ENCODE measurements at regions not wholly inside any gene's neighbourhood (a gene's known extent, or its start where the extent isn't known, plus 50 kb on each side); places are given as distances from the start of the nearest gene placed in this dataset.
A peak's percentile ranks its signal among the peaks of the same experiment; 100 is the strongest.

DNA sequence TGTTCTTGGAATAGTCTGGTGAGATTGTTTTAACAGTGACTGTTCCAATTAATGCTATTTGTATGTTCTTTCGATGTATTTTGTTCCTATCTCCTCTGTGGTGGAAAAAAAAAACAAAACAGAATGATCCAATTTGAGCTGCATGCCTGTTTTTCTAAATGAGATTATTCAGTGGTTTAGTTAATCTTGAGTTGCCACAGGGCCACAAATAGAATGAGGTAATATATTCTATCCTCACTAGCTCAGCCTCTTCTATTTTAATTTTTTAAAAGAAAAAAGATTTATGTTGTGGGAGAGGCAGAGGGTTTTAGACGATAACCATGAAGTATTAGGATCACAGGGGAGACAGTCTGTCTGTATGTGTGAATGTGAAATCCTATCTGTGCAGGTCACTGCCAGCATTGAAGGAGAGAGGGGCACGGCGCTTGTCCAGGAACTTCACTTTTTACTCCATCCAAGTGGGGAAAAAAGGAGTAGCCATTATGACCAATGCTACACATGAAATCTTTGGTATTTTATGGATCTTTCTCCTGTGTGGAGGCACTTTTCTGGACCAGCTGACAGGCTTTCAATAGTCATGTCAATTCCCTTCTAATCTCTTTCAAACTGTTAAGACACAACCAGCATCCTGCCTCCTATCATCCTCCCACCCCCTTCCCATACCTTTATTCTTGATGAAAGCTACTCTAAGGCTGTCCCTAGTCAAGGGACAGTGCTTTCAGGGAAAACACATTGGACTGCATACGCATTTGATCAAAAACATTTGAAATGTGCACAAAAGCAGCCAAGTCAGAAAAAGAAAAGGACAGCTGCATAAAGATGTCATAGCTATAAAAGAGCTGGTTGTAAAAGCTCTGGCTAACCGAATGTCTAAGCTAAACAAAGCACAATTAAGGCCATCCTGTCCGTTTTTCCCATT is 1063.8 kb upstream of the INTU start:
- Mint-ChIP-seq H3K36me3 (ENCODE audit: low read depth) (no peaks in the 10 kb centered on the region), H3K27ac (peak overlapping the region in 2 of 3 experiments; percentile 73), H3K4me3 (no peak overlapping the region), H3K27me3 (ENCODE audit: low read depth) (no peaks in the 10 kb centered on the region), H3K9me3 (no peaks in the 10 kb centered on the region), H3K4me1 (peaks cover 7% of the 10 kb centered on the region)
- TF ChIP-seq, protein P1, sequence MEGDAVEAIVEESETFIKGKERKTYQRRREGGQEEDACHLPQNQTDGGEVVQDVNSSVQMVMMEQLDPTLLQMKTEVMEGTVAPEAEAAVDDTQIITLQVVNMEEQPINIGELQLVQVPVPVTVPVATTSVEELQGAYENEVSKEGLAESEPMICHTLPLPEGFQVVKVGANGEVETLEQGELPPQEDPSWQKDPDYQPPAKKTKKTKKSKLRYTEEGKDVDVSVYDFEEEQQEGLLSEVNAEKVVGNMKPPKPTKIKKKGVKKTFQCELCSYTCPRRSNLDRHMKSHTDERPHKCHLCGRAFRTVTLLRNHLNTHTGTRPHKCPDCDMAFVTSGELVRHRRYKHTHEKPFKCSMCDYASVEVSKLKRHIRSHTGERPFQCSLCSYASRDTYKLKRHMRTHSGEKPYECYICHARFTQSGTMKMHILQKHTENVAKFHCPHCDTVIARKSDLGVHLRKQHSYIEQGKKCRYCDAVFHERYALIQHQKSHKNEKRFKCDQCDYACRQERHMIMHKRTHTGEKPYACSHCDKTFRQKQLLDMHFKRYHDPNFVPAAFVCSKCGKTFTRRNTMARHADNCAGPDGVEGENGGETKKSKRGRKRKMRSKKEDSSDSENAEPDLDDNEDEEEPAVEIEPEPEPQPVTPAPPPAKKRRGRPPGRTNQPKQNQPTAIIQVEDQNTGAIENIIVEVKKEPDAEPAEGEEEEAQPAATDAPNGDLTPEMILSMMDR (IDR thresholded peaks at IDR 0.05; ENCODE audit: unreplicated experiment in 3 of 3) = no peak

DNA sequence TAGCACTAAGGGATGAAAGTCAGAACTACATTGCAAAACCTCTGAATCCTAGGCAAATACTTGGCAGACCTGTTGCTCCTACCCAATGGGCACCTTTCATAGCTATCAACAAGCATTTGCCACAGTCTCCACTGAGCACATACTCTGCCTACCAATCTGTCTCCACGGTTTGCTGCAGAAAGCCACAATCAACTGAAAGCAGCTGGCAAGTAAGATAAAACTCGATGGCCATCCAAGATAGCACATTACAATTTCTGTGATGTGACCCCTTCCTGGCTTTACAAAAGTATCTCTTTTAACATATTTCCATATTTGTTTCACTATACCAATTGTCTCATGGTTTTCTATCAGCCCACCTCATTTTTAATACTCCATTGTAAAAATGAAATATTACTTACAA is 1060.5 kb upstream of the INTU start:
- H3K9me3 Mint-ChIP-seq = no peaks in the 10 kb centered on the region
- TF ChIP-seq, protein P1 (IDR thresholded peaks at IDR 0.05; ENCODE audit: unreplicated experiment in 3 of 3) = no peak
- H3K36me3 Mint-ChIP-seq (ENCODE audit: low read depth) = no peaks in the 10 kb centered on the region
- H3K27ac Mint-ChIP-seq = no peak overlapping the region
- H3K27me3 Mint-ChIP-seq (ENCODE audit: low read depth) = no peaks in the 10 kb centered on the region
- H3K4me1 Mint-ChIP-seq = peaks cover 7% of the 10 kb centered on the region
- H3K4me3 Mint-ChIP-seq = no peak overlapping the region

DNA sequence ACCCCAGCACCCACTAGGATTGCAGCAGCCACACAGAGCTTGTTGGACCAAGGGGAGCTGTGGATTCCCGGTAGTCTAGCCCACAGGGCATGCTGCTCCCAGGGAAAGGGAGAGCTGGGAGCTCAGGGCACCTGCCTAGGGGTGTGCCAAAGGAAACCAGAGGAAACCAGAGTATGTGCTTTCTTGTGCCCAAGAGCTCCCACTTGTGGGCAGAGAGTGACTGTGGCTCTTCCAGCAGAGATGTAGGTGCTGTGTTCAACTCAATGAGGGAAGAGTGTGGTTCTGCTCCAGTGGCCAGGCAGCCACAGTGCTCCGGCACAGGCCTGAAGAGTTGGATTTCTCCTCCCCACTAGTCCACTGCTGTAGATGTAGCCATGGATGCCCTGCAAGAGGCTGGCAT is 1050.0 kb upstream of the INTU start:
- Mint-ChIP-seq H3K4me1 (no peaks in the 10 kb centered on the region), H3K27me3 (ENCODE audit: low read depth) (peaks cover 3% of the 10 kb centered on the region), H3K27ac (no peak overlapping the region), H3K36me3 (ENCODE audit: low read depth) (no peaks in the 10 kb centered on the region), H3K9me3 (peaks cover 25% of the 10 kb centered on the region), H3K4me3 (no peak overlapping the region)
- TF ChIP-seq, protein P1 (IDR thresholded peaks at IDR 0.05; ENCODE audit: unreplicated experiment in 3 of 3) = no peak

DNA sequence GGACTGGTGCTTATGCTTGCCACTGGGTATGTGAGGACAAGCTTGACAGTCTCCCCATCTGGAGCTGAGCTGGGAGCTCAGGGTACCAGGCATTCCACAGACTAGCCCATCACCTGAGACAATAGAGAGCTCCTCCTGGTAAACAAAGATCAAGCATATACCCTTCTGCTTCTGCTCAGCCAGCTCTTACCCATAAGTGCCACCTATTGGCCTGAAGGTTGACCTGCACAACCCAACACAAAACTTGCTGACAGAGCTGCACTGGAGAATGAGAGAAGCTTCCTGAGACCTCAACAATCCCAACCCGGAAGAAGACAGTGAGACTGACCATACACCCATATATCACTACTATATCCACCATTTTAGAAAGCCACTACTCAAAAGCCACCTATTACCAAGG is 1049.2 kb upstream of the INTU start:
- H3K9me3 Mint-ChIP-seq = peaks cover 26% of the 10 kb centered on the region
- H3K27ac Mint-ChIP-seq = no peak overlapping the region
- TF ChIP-seq, protein P1 (IDR thresholded peaks at IDR 0.05; ENCODE audit: unreplicated experiment in 3 of 3) = no peak
- H3K4me3 Mint-ChIP-seq = no peak overlapping the region
- H3K27me3 Mint-ChIP-seq (ENCODE audit: low read depth) = peaks cover 3% of the 10 kb centered on the region
- no peaks in the 10 kb centered on the region for H3K36me3 Mint-ChIP-seq (ENCODE audit: low read depth)
- H3K4me1 Mint-ChIP-seq = no peaks in the 10 kb centered on the region

DNA sequence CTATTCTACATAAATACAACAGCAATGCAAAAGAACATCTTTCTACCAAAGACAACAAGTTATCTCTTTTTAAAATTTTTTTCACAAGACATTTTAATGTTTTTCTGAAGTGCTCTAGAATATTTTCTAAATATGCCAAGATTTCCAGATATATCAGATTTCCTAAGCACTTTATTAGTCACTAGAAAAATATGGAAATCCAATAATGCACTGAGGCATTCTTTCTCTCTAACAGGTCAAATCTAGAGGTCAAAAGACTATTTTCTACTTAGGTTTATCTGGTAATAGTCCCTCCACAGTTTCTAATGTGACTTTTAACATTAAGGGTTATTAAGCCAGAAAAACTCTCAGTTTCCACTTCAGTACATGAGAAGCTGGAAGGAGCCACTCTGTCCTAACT is 1041.2 kb upstream of the INTU start:
- Mint-ChIP-seq H3K27me3 (ENCODE audit: low read depth) (no peaks in the 10 kb centered on the region), H3K27ac (no peak overlapping the region)

More for the DNA sequence above, 1041.2 kb upstream of the INTU start:
- H3K4me3 Mint-ChIP-seq = no peak overlapping the region
- no peaks in the 10 kb centered on the region for H3K4me1 Mint-ChIP-seq
- H3K9me3 Mint-ChIP-seq = peaks cover 27% of the 10 kb centered on the region
- TF ChIP-seq, protein P1 (IDR thresholded peaks at IDR 0.05; ENCODE audit: unreplicated experiment in 3 of 3) = no peak
- no peaks in the 10 kb centered on the region for H3K36me3 Mint-ChIP-seq (ENCODE audit: low read depth)

Measured in nephron (organoid).